GM12878 (cell line): ENCODE measurements at regions not wholly inside any gene's neighbourhood (a gene's known extent, or its start where the extent isn't known, plus 50 kb on each side); places are given as distances from the start of the nearest gene placed in this dataset.

Source experiments
- ATAC-seq: fragments of 200-7000 bp; cut with Tn5 transposase; 3 replicates; pipeline ENCODE4 v1.9.1; 2020; ENCODE audit warnings: mild to moderate bottlenecking, moderate library complexity
- BruUV-seq: library from RNA; stranded (reverse); fragments of 400-500 nt; replicated peaks from 2 replicates; lab custom pipeline; 2021; lab: Mats Ljungman, UMichigan
- CTCF ChIA-PET: fragments of 300-600 bp; sonication (Branson Sonifier 250); formaldehyde crosslinking; extraction: SDS; loops from one replicate; lab custom pipeline; 2021; ENCODE audit warnings: inconsistent platforms; lab: Yijun Ruan, JAX
- POLR2A ChIA-PET: fragments of 350-600 bp; formaldehyde crosslinking; extraction: SDS; loops from one replicate; lab custom pipeline; 2021; ENCODE audit warnings: inconsistent platforms; lab: Charles Lee
- RAD21 ChIA-PET: fragments of 300-600 bp; sonication (Branson Sonifier 250); formaldehyde crosslinking; loops from one replicate; lab custom pipeline; 2023; ENCODE audit warnings: antibody characterized with exemption; ENCODE audit not compliant: unreplicated experiment; lab: Charles Lee
- SMC1A ChIA-PET: fragments of 300-600 bp; sonication (Branson Sonifier 250); formaldehyde crosslinking; loops from one replicate; lab custom pipeline; 2023; ENCODE audit not compliant: unreplicated experiment, uncharacterized antibody; lab: Charles Lee
- DNase-seq: peaks from one replicate; pipeline ENCODE4 v3.0.0-alpha.2; 2011; ENCODE audit warnings: low read depth, low spot score
- FAIRE-seq: peaks from 3 replicates; lab custom pipeline; 2011; peaks lifted over from hg19 to GRCh38; lab: Jason Lieb, UNC
- H2AFZ ChIP-seq: 2 replicates; pipeline ENCODE4 v1.6.0; 2011; ENCODE audit warnings: low read depth, low read length, control low read depth; ENCODE audit not compliant: control insufficient read depth
- H3K27ac ChIP-seq: 2 replicates; pipeline ENCODE4 v1.5.1; 2011; ENCODE audit warnings: control low read depth; ENCODE audit not compliant: control insufficient read depth, insufficient read depth
- H3K27me3 ChIP-seq, 2 experiments: replicated peaks in 1 of 2; 2 replicates each; pipeline versions ENCODE4 v1.6.0 to v1.6.1; 2011; ENCODE audit warnings: low read length in 1 of 2; ENCODE audit not compliant: control insufficient read depth in 2 of 2, insufficient read depth in 2 of 2
- H3K36me3 ChIP-seq, 2 experiments: 2 replicates each; pipeline ENCODE4 v1.5.1; 2011; ENCODE audit warnings: low read length in 1 of 2; ENCODE audit not compliant: control insufficient read depth in 2 of 2, insufficient read depth in 2 of 2
- H3K4me1 ChIP-seq: 2 replicates; pipeline ENCODE4 v1.6.1; 2011; ENCODE audit warnings: mild to moderate bottlenecking, low read length, moderate library complexity, mixed read lengths; ENCODE audit not compliant: control insufficient read depth, insufficient read depth
- H3K4me2 ChIP-seq: 2 replicates; pipeline ENCODE4 v1.6.0; 2011; ENCODE audit warnings: control low read depth; ENCODE audit not compliant: control insufficient read depth, insufficient read depth
- H3K4me3 ChIP-seq: fragments of 200-600 bp; sonication (generic); 2 replicates; pipeline ENCODE4 v1.5.1; 2016
- H3K79me2 ChIP-seq: 2 replicates; pipeline ENCODE4 v1.6.0; 2011; ENCODE audit warnings: low read length; ENCODE audit not compliant: control insufficient read depth, insufficient read depth
- H3K9ac ChIP-seq: 2 replicates; pipeline ENCODE4 v1.8.0; 2011; ENCODE audit warnings: low read length, control low read depth, mixed read lengths; ENCODE audit not compliant: control insufficient read depth, insufficient read depth
- H3K9me3 ChIP-seq: replicated peaks from 3 replicates; pipeline ENCODE4 v1.5.1; 2011; ENCODE audit warnings: mild to moderate bottlenecking, low read length; ENCODE audit not compliant: control insufficient read depth, insufficient read depth
- H4K20me1 ChIP-seq: 2 replicates; pipeline ENCODE4 v1.6.0; 2011; ENCODE audit not compliant: control insufficient read depth, insufficient read depth
- GATAD2B ChIP-seq: fragments of 450-650 bp; conservative IDR thresholded peaks from 2 replicates; pipeline ENCODE4 v1.6.1; 2017; ENCODE audit warnings: low read depth, mild to moderate bottlenecking, moderate library complexity
- JUND ChIP-seq: IDR thresholded peaks from 2 replicates; pipeline ENCODE4 v1.6.1; 2012; ENCODE audit warnings: low read depth, mild to moderate bottlenecking, low read length, improper control_type of control experiment, moderate library complexity
- KDM1A ChIP-seq: fragments of 200-600 bp; sonication (generic); IDR thresholded peaks from 2 replicates; pipeline ENCODE4 v1.6.1; 2016; ENCODE audit warnings: borderline replicate concordance
- KLF5 ChIP-seq: fragments of 450-650 bp; IDR thresholded peaks from 2 replicates; pipeline ENCODE4 v1.6.1; 2014; ENCODE audit warnings: mild to moderate bottlenecking; ENCODE audit not compliant: partially characterized antibody
- NBN ChIP-seq: fragments of 450-650 bp; IDR thresholded peaks from 2 replicates; pipeline ENCODE4 v1.6.1; 2016
- NR2C1 ChIP-seq: fragments of 450-650 bp; IDR thresholded peaks from 2 replicates; pipeline ENCODE4 v1.6.1; 2017; ENCODE audit warnings: antibody characterized with exemption, mild to moderate bottlenecking, moderate library complexity
- RCOR1 ChIP-seq: conservative IDR thresholded peaks from 2 replicates; pipeline ENCODE4 v1.6.1; 2012; ENCODE audit warnings: low read depth, low read length, improper control_type of control experiment
- SMAD5 ChIP-seq: IDR thresholded peaks from 2 replicates; pipeline ENCODE4 v1.6.1; 2016; ENCODE audit warnings: antibody characterized with exemption, low read depth
- TCF12 ChIP-seq: IDR thresholded peaks from 2 replicates; pipeline ENCODE4 v1.6.1; 2011; ENCODE audit warnings: low read depth, mild to moderate bottlenecking, low read length
- USF1 ChIP-seq: IDR thresholded peaks from 2 replicates; pipeline ENCODE4 v1.6.1; 2011; ENCODE audit warnings: borderline replicate concordance, low read depth, mild to moderate bottlenecking, moderate library complexity, mixed read lengths, low read length; ENCODE audit not compliant: insufficient read depth; ENCODE audit errors: extremely low read length
- YY1 ChIP-seq: IDR thresholded peaks from 2 replicates; pipeline ENCODE4 v1.6.1; 2011; ENCODE audit warnings: low read depth, mild to moderate bottlenecking, low read length
- ZBTB11 ChIP-seq: fragments of 450-650 bp; formaldehyde crosslinking; IDR thresholded peaks from 2 replicates; pipeline ENCODE4 v1.5.0; 2022; ENCODE audit warnings: mild to moderate bottlenecking, missing genetic modification characterization
- ZBTB33 ChIP-seq: fragments of 450-650 bp; IDR thresholded peaks from 2 replicates; pipeline ENCODE4 v1.6.1; 2017; ENCODE audit warnings: mild to moderate bottlenecking
- ZNF24 ChIP-seq: fragments of 450-650 bp; IDR thresholded peaks from 2 replicates; pipeline ENCODE4 v1.6.1; 2017; ENCODE audit warnings: antibody characterized with exemption, mild to moderate bottlenecking
- WGBS: methylation state at CpG from one replicate; pipeline ENCODE4 v1.1.6; 2016; ENCODE audit warnings: low lambda C conversion rate; ENCODE audit not compliant: insufficient replicate concordance, insufficient coverage; ENCODE audit errors: missing lambda C conversion rate; 5-methylcytosine and 5-hydroxymethylcytosine counted together
- in situ Hi-C: fragments of 300-500 bp; cut with MboI; formaldehyde crosslinking; loops from 9 replicates; pipeline ENCODE4 v1.14.3; 2018; ENCODE audit warnings: mixed read lengths
- intact Hi-C: fragments of 100-400 bp; cut with micrococcal nuclease; formaldehyde crosslinking; loops from one replicate; pipeline ENCODE4 v1.14.2; 2022; ENCODE audit not compliant: unreplicated experiment
- TF ChIP-seq, protein P1 (sequence below): fragments of 450-650 bp; formaldehyde crosslinking; IDR thresholded peaks from 2 replicates; pipeline ENCODE4 v1.4.0; 2022; ENCODE audit warnings: mild to moderate bottlenecking, moderate library complexity

DNA sequence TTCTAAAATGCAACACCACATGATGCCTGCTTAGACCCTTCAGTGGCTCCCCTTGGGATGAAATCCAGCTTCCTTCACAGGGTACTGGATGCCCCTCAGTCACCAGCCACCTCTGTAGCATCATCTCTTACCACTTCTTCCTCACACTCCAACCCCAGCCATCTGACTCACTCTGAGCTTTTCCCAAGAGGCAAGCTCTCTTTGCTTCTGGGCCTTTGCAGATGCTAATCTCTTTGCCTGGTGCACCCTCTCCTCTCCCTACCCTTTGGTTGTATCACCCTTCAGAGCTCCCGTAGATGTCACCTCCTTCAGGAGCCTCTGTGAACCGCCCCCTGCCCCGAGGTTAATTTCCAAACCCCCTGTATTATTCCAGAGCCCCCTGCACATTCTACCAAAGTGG is 164.8 kb upstream of the ZC3H12A start:
- no peak for DNase-seq
- no peak for ATAC-seq
- WGBS = 6% methylated on average over 3 of the region's 3 CpGs
- intact Hi-C loops (no loop called here), in situ Hi-C loops (no loop called here)
- no peak for FAIRE-seq
- Histone ChIP-seq H3K36me3 (no peaks in the 10 kb centered on the region), H3K4me1 (no peaks in the 10 kb centered on the region), H3K79me2 (no peaks in the 10 kb centered on the region), H3K4me3 (no peak overlapping the region), H3K4me2 (no peak overlapping the region), H2AFZ (no peak overlapping the region), H3K9ac (no peak overlapping the region), H3K27ac (no peak overlapping the region), H3K9me3 (no peaks in the 10 kb centered on the region), H3K27me3 (peaks cover 3 to 4% of the 10 kb centered on the region in 2 experiments; a peak in 3 of 4 replicates), H4K20me1 (no peaks in the 10 kb centered on the region)
- ChIA-PET SMC1A (interaction anchor here (0.6 kb wide), 1 partner anchor 239 kb away, joined by 3 read pairs; no protein-coding TSS in a partner anchor), POLR2A (no interaction called here), CTCF (no interaction called here), RAD21 (no interaction called here)
- no TSS peak for BruUV-seq
- TF ChIP-seq SMAD5 (no peak), RCOR1 (no peak), ZBTB33 (no peak), NR2C1 (no peak), KLF5 (no peak), TCF12 (no peak), GATAD2B (no peak), KDM1A (no peak), YY1 (no peak), USF1 (no peak), JUND (no peak), NBN (no peak), ZNF24 (no peak), ZBTB11 (no peak)
- TF ChIP-seq, protein P1, sequence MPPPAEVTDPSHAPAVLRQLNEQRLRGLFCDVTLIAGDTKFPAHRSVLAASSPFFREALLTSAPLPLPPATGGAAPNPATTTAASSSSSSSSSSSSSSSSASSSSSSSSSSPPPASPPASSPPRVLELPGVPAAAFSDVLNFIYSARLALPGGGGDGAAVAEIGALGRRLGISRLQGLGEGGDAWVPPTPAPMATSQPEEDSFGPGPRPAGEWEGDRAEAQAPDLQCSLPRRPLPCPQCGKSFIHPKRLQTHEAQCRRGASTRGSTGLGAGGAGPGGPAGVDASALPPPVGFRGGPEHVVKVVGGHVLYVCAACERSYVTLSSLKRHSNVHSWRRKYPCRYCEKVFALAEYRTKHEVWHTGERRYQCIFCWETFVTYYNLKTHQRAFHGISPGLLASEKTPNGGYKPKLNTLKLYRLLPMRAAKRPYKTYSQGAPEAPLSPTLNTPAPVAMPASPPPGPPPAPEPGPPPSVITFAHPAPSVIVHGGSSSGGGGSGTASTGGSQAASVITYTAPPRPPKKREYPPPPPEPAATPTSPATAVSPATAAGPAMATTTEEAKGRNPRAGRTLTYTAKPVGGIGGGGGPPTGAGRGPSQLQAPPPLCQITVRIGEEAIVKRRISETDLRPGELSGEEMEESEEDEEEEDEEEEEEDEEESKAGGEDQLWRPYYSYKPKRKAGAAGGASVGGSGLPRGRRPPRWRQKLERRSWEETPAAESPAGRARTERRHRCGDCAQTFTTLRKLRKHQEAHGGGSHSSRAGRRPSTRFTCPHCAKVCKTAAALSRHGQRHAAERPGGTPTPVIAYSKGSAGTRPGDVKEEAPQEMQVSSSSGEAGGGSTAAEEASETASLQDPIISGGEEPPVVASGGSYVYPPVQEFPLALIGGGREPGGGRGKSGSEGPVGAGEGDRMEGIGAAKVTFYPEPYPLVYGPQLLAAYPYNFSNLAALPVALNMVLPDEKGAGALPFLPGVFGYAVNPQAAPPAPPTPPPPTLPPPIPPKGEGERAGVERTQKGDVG (CRISPR knock-in tag) = no peak
